SK-N-SH (cell line): ENCODE measurements at regions not wholly inside any gene's neighbourhood (a gene's known extent, or its start where the extent isn't known, plus 50 kb on each side); places are given as distances from the start of the nearest gene placed in this dataset.

ENCODE experiments used
- CTCF ChIA-PET: fragments of 300-600, 350-600 bp; formaldehyde crosslinking; extraction: SDS; loops from one replicate; lab custom pipeline; 2021; lab: Yijun Ruan, JAX
- POLR2A ChIA-PET: fragments of 350-600 bp; sonication (Branson Sonifier 250); formaldehyde crosslinking; extraction: SDS; loops from one replicate; lab custom pipeline; 2020; ENCODE audit warnings: antibody characterized with exemption, inconsistent platforms; lab: Yijun Ruan, JAX
- DNase-seq: peaks from one replicate; pipeline ENCODE4 v3.0.0; 2012
- H2AFZ ChIP-seq: fragments of 200-600 bp; sonication (generic); 2 replicates; pipeline ENCODE4 v1.8.1; 2016; ENCODE audit warnings: antibody characterized with exemption, mild to moderate bottlenecking, low read depth
- H3F3A ChIP-seq: fragments of 200-600 bp; sonication (generic); replicated peaks from 2 replicates; pipeline ENCODE3; 2016; ENCODE audit warnings: antibody characterized with exemption, mild to moderate bottlenecking; ENCODE audit not compliant: insufficient read depth
- H3K27ac ChIP-seq, 2 experiments: fragments of 200-500 bp in 1 of 2; fragments of 200-600 bp in 1 of 2; sonication (Bioruptor generic) in 1 of 2; sonication (generic), shearing (Covaris generic) in 1 of 2; 2 replicates each; pipeline versions ENCODE4 v1.5.1 to v1.6.1; 2014 to 2016; ENCODE audit warnings: low read depth in 2 of 2, inconsistent platforms in 1 of 2, low read length in 1 of 2, mild to moderate bottlenecking in 1 of 2, mixed read lengths in 1 of 2
- H3K27me3 ChIP-seq: fragments of 200-600 bp; sonication (generic), shearing (Covaris generic); 2 replicates; pipeline ENCODE4 v1.6.1; 2016; ENCODE audit warnings: mixed run types; ENCODE audit not compliant: insufficient read depth
- H3K36me3 ChIP-seq, 2 experiments: fragments of 200-500 bp in 1 of 2; fragments of 200-600 bp in 1 of 2; sonication (Bioruptor generic) in 1 of 2; sonication (generic) in 1 of 2; replicated peaks in 1 of 2; 2 replicates each; pipeline versions ENCODE3 to v1.5.1; 2014 to 2016; ENCODE audit warnings: low read length in 1 of 2, mild to moderate bottlenecking in 1 of 2; ENCODE audit not compliant: insufficient read depth in 2 of 2, control insufficient read depth in 1 of 2
- H3K4me1 ChIP-seq, 2 experiments: fragments of 200-500 bp in 1 of 2; fragments of 200-600 bp in 1 of 2; sonication (Bioruptor generic) in 1 of 2; sonication (generic), shearing (Covaris generic) in 1 of 2; 2 replicates each; pipeline versions ENCODE4 v1.5.1 to v1.6.1; 2014 to 2016; ENCODE audit warnings: low read depth in 1 of 2, low read length in 1 of 2, mixed run types in 1 of 2; ENCODE audit not compliant: insufficient read depth in 2 of 2, control insufficient read depth in 1 of 2
- H3K4me2 ChIP-seq: fragments of 200-600 bp; sonication (generic), shearing (Covaris generic); 2 replicates; pipeline ENCODE4 v1.6.1; 2017; ENCODE audit warnings: mixed run types
- H3K4me3 ChIP-seq, 2 experiments: fragments of 200-500 bp in 1 of 2; fragments of 200-600 bp in 1 of 2; sonication (Bioruptor generic) in 1 of 2; sonication (generic), shearing (Covaris generic) in 1 of 2; 2 replicates each; pipeline versions ENCODE4 v1.5.1 to v1.8.1; 2014 to 2016; ENCODE audit warnings: low read depth in 2 of 2, inconsistent platforms in 1 of 2, low read length in 1 of 2, mild to moderate bottlenecking in 1 of 2, mixed read lengths in 1 of 2, moderate library complexity in 1 of 2
- H3K79me2 ChIP-seq: fragments of 200-600 bp; sonication (generic); 2 replicates; pipeline ENCODE4 v1.8.1; 2017; ENCODE audit warnings: mild to moderate bottlenecking; ENCODE audit not compliant: insufficient read depth
- H3K9ac ChIP-seq: fragments of 200-600 bp; sonication (generic); 2 replicates; pipeline ENCODE4 v1.6.1; 2017; ENCODE audit warnings: mixed run types
- H3K9me2 ChIP-seq: fragments of 200-600 bp; sonication (generic); 2 replicates; pipeline ENCODE4 v1.6.1; 2017; ENCODE audit warnings: mixed run types
- H3K9me3 ChIP-seq: fragments of 200-600 bp; sonication (generic); 2 replicates; pipeline ENCODE4 v1.6.1; 2017; ENCODE audit warnings: mixed run types, mild to moderate bottlenecking, moderate library complexity
- H4K20me1 ChIP-seq: fragments of 200-600 bp; sonication (generic); 2 replicates; pipeline ENCODE4 v1.6.1; 2017; ENCODE audit warnings: mild to moderate bottlenecking, mixed run types; ENCODE audit not compliant: insufficient read depth
- CHD2 ChIP-seq: fragments of 150-350 bp; IDR thresholded peaks from 2 replicates; pipeline ENCODE4 v1.6.1; 2018; ENCODE audit warnings: low read length; ENCODE audit not compliant: partially characterized antibody
- EP300 ChIP-seq, 2 experiments: IDR thresholded peaks; 2 replicates each; pipeline versions ENCODE4 v1.4.0 to v1.6.1; 2012; ENCODE audit warnings: borderline replicate concordance in 1 of 2, low read depth in 1 of 2, low read length in 1 of 2
- EZH2phosphoT487 ChIP-seq: fragments of 200-600 bp; sonication (generic); IDR thresholded peaks from 2 replicates; pipeline ENCODE4 v1.6.1; 2017; ENCODE audit warnings: low read depth, mixed run types, mild to moderate bottlenecking, antibody characterized with exemption, moderate library complexity, borderline replicate concordance
- FOXJ3 ChIP-seq: sonication (generic); formaldehyde crosslinking; IDR thresholded peaks from 2 replicates; pipeline ENCODE4 v1.5.1; 2020; ENCODE audit warnings: mild to moderate bottlenecking, missing genetic modification reagents
- GABPA ChIP-seq: IDR thresholded peaks from 2 replicates; pipeline ENCODE4 v1.4.0; 2012; ENCODE audit warnings: low read depth, mild to moderate bottlenecking
- MEF2A ChIP-seq: IDR thresholded peaks from 2 replicates; pipeline ENCODE4 v1.4.0; 2012; ENCODE audit warnings: low read depth, borderline replicate concordance
- NFIC ChIP-seq: IDR thresholded peaks from 2 replicates; pipeline ENCODE4 v1.4.0; 2012; ENCODE audit warnings: borderline replicate concordance
- RAD21 ChIP-seq: IDR thresholded peaks from 2 replicates; pipeline ENCODE4 v1.6.1; 2012; ENCODE audit warnings: mild to moderate bottlenecking, low read length
- RFX5 ChIP-seq: IDR thresholded peaks from 2 replicates; pipeline ENCODE4 v1.6.1; 2012; ENCODE audit warnings: mild to moderate bottlenecking, improper control_type of control experiment, low read length
- SIN3A ChIP-seq: IDR thresholded peaks from 2 replicates; pipeline ENCODE4 v1.6.1; 2012; ENCODE audit warnings: low read depth, mild to moderate bottlenecking, low read length, moderate library complexity, borderline replicate concordance
- SMC3 ChIP-seq: IDR thresholded peaks from 2 replicates; pipeline ENCODE4 v1.6.1; 2012; ENCODE audit warnings: low read depth, low read length, improper control_type of control experiment
- TCF12 ChIP-seq: IDR thresholded peaks from 2 replicates; pipeline ENCODE4 v1.4.0; 2012
- TEAD4 ChIP-seq: IDR thresholded peaks from 2 replicates; pipeline ENCODE4 v1.4.0; 2012; ENCODE audit warnings: mild to moderate bottlenecking, borderline replicate concordance; ENCODE audit not compliant: insufficient read depth
- USF1 ChIP-seq: IDR thresholded peaks from 2 replicates; pipeline ENCODE4 v1.4.0; 2012; ENCODE audit warnings: low read depth, borderline replicate concordance
- YY1 ChIP-seq: IDR thresholded peaks from 2 replicates; pipeline ENCODE4 v1.4.0; 2012; ENCODE audit warnings: low read depth, mild to moderate bottlenecking
- ZBTB33 ChIP-seq: IDR thresholded peaks from 2 replicates; pipeline ENCODE4 v1.4.0; 2012; ENCODE audit warnings: low read depth, borderline replicate concordance
- WGBS: methylation state at CpG from one replicate; pipeline ENCODE4 v1.1.6; 2017; ENCODE audit warnings: low lambda C conversion rate; 5-methylcytosine and 5-hydroxymethylcytosine counted together
- TF ChIP-seq, protein P1 (sequence below): fragments of 200-600 bp; sonication (generic); IDR thresholded peaks from 2 replicates; pipeline ENCODE4 v1.6.1; 2017; ENCODE audit warnings: antibody characterized with exemption, mild to moderate bottlenecking, moderate library complexity

DNA sequence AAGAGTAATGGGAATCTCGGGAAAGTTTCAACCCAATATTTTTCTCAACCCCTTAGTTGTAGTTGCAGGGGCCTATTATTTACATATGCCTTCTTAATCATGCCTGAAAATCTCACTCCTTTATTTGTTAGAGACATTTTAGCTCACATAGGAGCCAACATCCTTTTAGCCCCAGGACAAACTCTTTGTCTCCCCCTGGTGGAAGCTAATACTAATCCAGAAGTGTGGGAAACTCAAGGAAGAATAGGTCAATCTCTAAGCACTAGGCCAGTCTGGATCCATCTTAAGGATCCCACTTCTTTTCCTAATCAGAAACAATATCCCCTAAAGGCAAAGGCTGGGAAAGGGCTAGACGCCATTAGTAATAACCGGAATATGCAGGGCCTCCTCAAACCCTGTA lies 550.9 kb upstream of the PKDCC start:
- no peak overlapping the region for H3K4me2 ChIP-seq
- ChIA-PET CTCF (interaction anchor here (0.6 to 1.0 kb wide), 2 partner anchors 18 to 1684 kb away, joined by 3 to 5 read pairs; no protein-coding TSS in a partner anchor), POLR2A (no interaction called here)
- no peaks in the 10 kb centered on the region for H3K4me1 ChIP-seq
- no peaks in the 10 kb centered on the region for H3F3A ChIP-seq
- H3K36me3 ChIP-seq: no peaks in the 10 kb centered on the region
- H3K9me3 ChIP-seq: peaks cover 7% of the 10 kb centered on the region; the same call in 1 of the 2 replicates
- DNase-seq: no peak
- no peaks in the 10 kb centered on the region for H3K27me3 ChIP-seq
- H3K27ac ChIP-seq: no peak overlapping the region
- H3K4me3 ChIP-seq: no peak overlapping the region
- no peaks in the 10 kb centered on the region for H3K79me2 ChIP-seq
- WGBS: 37% methylated on average over 3 of the region's 3 CpGs
- H2AFZ ChIP-seq: no peak overlapping the region
- no peaks in the 10 kb centered on the region for H4K20me1 ChIP-seq
- H3K9ac ChIP-seq: no peak overlapping the region
- H3K9me2 ChIP-seq: no peaks in the 10 kb centered on the region
- no peak for TF ChIP-seq GABPA
- TF ChIP-seq, protein P1, sequence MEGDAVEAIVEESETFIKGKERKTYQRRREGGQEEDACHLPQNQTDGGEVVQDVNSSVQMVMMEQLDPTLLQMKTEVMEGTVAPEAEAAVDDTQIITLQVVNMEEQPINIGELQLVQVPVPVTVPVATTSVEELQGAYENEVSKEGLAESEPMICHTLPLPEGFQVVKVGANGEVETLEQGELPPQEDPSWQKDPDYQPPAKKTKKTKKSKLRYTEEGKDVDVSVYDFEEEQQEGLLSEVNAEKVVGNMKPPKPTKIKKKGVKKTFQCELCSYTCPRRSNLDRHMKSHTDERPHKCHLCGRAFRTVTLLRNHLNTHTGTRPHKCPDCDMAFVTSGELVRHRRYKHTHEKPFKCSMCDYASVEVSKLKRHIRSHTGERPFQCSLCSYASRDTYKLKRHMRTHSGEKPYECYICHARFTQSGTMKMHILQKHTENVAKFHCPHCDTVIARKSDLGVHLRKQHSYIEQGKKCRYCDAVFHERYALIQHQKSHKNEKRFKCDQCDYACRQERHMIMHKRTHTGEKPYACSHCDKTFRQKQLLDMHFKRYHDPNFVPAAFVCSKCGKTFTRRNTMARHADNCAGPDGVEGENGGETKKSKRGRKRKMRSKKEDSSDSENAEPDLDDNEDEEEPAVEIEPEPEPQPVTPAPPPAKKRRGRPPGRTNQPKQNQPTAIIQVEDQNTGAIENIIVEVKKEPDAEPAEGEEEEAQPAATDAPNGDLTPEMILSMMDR: peak; percentile 49
- TF ChIP-seq, all 33 proteins: peak for 1

DNA sequence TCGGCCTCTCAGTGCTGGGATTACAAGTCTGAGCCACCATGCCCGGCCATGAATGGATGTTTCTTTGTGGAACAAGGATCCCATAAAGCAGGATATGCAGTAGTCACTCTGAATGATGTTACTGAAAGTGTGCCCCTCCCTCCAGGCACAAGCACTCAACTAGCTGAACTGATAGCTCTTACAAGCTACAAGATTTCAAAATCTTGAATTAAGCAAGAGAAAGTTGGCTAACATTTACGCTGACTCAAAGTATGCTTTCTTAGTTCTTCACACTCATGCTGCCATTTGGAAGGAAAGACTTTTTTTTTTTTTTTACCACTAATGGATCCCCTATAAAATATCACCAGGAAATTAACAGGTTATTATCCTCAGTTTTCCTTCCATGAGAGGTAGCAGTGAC lies 549.0 kb upstream of the PKDCC start:
- Histone ChIP-seq H3K79me2 (no peaks in the 10 kb centered on the region), H3K36me3 (no peaks in the 10 kb centered on the region), H3K27ac (no peak overlapping the region), H3K4me3 (no peak overlapping the region), H4K20me1 (no peaks in the 10 kb centered on the region), H3F3A (no peaks in the 10 kb centered on the region), H2AFZ (no peak overlapping the region), H3K4me1 (no peaks in the 10 kb centered on the region), H3K27me3 (no peaks in the 10 kb centered on the region), H3K9me2 (no peaks in the 10 kb centered on the region), H3K9me3 (peaks cover 5% of the 10 kb centered on the region; the same call in 1 of the 2 replicates), H3K9ac (no peak overlapping the region), H3K4me2 (no peak overlapping the region)
- no peak for DNase-seq
- no peak for TF ChIP-seq MEF2A
- TF ChIP-seq RAD21: no peak
- TF ChIP-seq RFX5: no peak
- no peak for TF ChIP-seq SMC3
- TF ChIP-seq ZBTB33: no peak
- no peak for TF ChIP-seq CHD2
- TF ChIP-seq TEAD4: no peak
- no peak for TF ChIP-seq YY1
- TF ChIP-seq NFIC: no peak
- no peak for TF ChIP-seq USF1
- no peak for TF ChIP-seq EZH2phosphoT487
- no peak for TF ChIP-seq EP300 (IDR thresholded peaks at IDR 0.05; ENCODE audit: borderline replicate concordance in 1 of 2, low read depth in 1 of 2, low read length in 1 of 2)
- no peak for TF ChIP-seq FOXJ3 (CRISPR knock-in tag)
- no peak for TF ChIP-seq TCF12
- no peak for TF ChIP-seq SIN3A
- 5% methylated on average over 3 of the region's 3 CpGs for WGBS
- ChIA-PET POLR2A (no interaction called here), CTCF (no interaction called here)
